AML-193 (cell line): ENCODE measurements at regions not wholly inside any gene's neighbourhood (a gene's known extent, or its start where the extent isn't known, plus 50 kb on each side); places are given as distances from the start of the nearest gene placed in this dataset.

Source experiments
- DNase-seq, 2 experiments: peaks; one replicate each; lab custom pipeline; 2025; lab: John Stamatoyannopoulos, UW

DNA sequence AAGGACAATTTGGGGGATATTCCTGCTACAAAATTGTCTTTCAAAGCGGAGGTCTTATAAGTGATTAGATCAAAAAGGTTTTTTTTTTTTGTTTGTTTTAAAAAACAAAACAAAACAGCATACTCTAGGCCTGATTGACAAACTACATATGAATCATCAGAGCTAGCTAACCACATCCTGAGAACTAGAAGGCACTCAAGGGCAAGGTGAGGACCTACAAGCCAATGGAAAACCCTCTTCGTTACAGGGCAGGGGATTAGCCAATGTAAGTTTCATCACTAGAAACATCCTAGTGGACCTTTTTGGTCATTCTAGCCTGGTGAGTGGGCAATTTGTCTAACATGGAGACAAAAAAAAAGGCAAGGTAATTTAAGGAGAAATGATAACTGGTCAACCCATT is 428.6 kb downstream of the RFC3 start:
- no peak for DNase-seq

DNA sequence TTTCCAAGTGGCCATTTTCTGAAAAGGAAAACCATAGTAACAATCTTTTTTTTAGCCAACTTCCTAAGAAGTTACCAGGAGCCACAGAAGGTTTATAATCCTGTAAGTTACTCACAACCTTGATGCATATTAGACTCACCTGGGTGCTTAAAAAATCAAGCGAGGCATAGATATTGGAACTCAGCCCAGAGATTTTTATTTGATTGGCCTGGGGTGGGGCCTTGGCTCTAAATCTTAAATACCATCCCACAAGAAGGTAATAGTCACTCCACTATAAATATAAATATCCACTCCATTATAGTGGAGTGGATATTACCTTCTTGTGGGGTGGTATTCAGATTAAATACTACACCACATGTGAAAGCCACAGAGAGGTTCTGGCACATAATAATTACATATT is 429.6 kb downstream of the RFC3 start:
- no peak for DNase-seq

DNA sequence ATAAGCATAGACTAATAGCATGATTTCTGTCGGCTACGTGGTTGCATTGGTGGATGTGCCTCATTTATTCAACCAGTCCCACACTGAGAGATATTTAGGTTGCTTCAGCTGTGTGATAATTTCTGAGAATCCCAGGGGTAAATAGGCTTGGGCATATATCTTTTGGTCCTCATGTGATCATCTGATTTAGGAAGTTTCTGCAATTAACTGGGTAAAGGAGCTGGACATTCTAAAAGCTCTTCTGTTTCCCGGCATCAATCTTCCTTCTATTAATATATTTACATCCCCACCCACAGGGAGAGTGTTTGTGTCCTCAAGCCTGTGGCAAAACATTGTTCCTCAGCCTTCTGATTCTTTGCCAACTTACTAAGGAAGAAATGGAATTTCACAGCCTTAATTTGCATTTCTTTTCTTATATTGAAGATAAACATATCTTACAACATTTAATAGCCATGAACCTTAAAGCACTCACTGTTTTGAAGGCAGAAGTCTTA is 431.6 kb downstream of the RFC3 start:
- no peak for DNase-seq

DNA sequence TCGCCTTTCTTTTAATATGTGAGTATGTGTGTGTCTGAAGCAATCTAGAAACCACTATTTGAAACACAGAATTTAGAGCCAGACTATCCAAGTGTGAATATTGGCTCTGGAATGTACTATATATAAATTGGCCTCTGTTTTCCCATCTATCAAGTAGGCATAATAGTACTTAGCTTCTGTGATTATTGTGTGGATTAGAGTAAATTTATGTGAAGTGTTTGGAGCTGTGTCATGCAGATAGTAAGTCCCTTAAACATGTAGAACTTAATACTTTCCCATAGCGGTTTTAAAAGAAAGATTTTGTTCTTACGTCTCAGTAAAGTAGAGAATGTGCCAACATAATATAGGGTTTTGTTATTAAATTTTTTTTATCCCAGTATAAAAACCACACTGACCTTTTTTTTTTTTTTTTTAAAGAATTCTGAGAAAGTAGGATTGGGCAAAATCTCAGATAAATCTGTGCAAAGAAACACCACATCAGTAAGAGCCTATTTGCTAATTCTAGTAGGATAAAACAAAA is 432.3 kb downstream of the RFC3 start:
- DNase-seq, result no peak

DNA sequence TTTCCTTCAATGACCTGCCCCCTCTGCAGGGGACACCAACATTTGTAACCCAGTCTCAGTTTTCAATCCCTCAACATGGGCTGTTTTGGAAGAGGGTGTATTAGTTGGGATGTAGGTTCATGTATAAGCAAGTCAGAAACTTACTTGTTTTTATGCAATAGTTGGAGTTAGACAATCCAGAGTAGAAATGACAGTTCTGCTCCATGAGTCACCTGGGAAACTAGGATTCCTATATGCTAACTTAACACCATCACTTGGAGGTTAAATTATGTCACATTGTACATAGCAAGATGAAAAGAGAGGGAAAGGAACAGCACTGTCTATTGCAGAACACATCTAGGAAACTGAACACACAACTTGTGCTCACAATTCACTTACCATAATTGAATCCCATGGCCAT is 436.4 kb downstream of the RFC3 start:
- DNase-seq, result no peak

DNA sequence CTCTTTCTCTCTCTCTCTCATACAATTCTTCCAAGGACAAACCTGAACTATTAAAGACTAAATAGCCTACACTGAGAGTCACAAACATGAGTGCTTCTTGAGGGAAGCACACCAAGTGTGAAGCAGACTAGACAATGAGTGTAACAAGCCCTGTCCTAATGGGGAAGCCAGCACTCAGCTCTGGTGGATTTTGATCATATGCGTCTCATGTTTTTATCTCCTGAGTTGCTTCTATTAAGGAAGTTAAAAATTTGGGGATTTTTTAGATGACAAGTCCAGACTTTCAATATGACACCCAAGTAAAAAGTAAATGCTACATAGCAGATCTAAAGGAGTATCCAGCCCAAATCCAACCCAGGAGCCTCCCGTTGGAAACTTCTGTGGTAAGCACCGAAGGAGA is 437.8 kb downstream of the RFC3 start:
- no peak for DNase-seq

DNA sequence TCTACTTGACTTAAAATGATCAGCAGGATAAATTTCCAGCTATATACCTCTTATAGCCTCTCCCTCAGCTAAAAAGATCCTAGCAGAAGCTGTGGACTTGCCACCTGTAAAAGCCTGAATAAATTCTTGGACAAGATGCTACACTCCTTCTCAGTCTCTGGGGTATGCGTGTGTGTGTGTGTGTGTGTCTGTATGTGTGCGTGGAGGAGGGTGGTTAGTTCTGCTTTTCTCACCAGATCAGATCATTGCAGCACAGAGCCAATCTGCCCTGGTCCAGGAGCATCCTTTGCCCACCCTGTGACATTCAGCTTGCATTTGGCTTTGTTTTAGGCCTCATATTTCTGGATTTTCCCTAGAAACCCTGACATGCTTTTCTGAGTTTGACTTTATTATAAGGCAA is 438.3 kb downstream of the RFC3 start:
- no peak for DNase-seq

DNA sequence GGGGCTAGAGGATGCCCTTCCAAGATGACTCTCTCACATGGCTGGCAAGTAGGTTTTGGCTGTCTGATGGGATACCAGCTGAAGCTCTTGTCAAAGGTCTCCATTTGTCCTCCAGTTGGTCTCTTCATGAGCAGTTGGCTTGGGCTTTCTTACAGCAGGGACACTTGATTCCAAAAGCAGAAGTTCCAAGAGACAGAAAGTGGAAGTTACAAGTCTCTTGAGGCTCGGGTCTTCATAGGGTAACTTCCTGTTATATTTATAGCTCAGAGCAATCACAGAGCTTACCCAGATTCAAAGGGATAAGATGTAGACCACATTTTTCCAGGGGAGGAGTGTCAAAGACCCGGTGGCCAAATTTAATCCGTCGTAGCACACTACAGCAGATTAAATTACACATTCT is 440.0 kb downstream of the RFC3 start:
- DNase-seq, result peak; percentile 48 to 71

DNA sequence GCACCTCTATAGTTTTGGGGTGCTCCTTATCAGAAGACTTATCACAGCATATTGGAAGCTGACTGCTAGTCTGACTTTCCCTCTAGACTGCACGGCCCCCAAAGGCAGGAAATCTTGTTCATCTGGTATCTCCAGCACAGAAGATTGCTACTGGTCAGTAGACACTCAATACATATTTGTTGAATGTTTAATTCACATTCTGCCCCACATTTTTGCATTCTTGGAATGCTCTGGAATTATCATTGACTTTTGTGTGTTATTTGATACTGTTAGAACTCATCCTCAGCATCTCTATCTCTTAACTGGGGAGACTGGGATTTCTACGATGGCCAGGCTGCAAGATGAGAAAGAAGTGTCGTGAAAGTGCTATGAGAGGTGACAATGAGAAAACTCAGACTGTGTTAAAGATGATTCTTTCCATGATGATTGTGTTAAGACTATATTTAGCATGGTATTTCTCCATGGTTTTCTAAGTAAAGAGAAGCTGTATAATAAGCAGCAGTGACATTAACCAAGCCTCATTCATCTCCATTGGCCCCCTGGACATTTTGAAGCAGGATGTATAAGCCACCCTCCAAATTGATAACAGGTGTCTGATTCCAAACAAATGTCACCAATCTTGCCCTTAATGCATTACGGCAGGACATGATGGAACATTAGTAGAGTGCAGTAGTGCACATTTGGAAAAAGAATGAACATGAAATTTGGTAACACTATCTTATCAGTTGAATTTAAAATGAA is 440.9 kb downstream of the RFC3 start:
- DNase-seq, result no peak

DNA sequence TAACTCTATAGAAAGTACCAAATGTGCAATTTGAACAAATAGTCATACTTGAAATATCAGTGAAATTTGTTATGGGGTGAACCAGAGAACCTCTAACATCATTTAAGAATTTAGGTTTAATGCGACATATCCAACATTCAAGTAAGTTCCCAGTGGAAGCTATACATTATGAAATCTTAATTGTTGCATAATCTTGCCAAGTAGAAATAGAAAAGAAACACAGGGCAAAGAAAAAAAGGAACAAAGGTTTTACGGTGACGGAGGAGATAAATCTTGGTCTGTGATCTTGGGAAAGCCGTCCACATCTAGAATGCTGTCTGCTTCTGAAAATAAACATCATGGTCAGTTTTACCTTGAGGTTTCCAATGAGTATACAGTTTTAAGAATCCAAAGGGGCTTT is 445.7 kb downstream of the RFC3 start:
- DNase-seq, result no peak

DNA sequence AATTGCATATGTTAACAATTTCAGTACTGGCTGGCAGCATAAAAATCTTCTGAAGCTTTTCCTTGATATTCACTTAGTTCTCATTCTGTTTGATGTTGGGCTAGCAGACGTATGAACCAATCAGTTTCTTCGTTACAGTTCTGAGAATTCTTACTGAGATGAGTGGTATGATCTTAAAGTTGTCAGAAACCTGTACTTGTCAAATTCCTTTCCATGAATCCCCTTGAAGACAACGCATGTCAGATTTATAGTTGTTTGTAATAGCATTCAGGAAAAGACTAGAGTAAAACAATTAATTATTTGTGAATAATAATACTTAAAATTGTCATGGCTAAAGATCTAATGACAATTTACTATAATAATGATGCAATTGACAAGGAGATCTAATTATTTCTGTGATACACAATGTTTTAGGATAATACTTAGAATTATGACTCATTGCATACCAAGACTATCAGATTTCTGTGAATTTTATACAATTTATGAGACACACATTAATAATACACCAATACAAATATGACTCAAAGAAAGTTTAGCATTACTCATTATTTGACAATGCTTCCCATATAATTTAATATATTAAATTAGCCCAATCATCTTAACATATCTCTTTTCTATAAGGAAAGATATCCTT is 447.2 kb downstream of the RFC3 start:
- no peak for DNase-seq

DNA sequence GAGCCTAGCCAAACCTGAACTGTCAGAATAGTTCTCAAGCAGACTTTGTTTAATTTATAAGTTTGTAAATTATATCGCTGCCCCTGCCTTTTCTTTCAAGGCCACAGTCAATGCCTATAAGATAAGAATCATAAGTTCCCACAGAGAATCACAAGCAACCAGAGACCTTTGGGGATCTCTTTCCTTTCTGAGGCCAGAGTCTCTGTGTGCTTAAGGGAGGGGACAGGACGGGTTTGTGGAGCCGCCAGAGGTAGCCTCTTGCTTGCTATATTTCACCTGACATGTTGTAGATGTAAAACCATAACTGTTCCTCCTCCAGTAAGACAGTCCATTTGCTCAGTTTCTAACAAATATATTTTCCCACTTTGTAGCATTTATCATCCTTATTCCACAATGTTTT is 458.8 kb downstream of the RFC3 start:
- no peak for DNase-seq

DNA sequence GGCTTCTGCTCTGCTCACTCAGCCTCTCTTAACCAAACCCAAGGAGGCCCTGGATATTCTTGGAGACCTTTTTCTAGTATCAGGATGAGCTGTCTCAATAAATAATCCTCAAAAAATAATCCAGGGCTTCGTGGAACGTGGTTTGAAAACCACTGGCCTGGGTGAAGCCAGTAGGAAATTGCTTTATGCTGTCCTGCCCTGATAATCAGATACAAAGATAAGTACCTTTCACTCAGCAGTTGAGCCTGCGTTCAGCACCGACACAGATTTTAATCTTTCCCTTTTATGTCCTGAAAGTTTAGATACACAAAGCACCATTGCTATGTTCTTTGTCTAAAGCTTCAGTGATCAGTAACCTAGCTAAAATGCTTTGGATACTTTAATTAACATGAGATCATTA is 460.0 kb downstream of the RFC3 start:
- no peak for DNase-seq

DNA sequence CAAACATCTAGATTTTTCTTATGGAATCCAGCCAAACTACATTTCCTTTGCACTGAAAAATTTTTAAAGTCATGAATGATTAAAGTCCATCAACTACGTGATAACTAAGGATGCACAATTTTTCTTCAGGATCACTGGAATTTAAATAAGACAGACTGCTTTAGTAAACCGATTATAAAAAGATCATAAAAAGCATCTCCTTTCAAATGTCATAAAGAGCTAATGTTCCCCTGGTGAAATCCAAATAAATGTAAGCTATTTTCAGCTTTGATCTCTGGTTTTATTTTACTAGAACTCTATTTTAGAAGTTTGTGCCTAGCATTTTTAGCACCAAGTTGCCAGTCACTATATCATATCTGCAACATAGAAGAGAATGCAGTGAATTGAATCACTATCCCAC is 460.8 kb downstream of the RFC3 start:
- no peak for DNase-seq

DNA sequence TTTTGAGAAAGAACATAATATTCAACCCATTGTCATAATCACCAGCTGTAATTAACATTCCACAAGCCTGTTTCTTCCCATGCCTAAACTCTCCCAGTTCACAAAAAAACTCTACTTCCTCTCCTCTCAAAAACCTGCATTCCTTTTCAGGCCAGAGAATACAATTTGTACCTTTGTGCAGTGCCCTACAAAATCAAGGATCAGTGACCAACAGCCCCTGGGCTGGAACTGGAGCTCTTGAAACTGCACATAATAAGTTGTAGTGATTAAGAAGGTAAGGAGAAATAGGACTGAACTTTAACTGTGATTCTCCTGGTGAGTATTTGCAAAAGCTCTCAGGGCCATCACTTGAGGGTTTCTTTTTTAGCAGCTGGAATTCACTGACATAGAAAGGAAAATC is 472.7 kb downstream of the RFC3 start:
- no peak for DNase-seq

DNA sequence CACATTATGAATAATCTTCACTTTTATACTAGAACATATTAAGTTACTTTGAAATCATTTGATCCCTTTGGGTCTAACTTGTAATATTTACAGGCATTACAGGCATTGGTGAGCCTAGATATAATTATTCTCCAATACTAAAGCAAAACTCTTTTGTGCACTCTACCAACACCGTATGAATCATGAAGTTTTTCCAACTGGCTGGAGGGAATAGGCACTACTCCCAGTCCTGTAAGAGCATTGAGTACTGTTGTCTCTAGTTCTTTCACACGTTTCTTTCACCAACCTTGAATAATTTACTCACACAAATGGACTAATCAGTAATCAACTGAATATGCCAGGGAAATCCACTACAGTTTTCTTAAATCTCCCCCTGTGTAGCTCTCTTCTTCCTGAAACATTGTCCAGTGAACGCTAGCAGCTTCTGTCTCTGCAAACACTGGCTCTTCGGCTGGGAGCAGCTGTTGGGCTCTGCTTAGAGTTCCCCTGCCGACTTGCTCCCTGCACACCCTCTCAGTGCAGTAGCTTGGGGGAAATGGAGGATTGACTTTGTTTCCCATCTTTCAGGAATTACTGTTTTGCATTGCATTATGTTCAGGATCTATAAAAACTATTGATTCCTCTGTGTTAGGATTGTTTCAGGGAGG is 476.7 kb downstream of the RFC3 start:
- DNase-seq, result no peak

DNA sequence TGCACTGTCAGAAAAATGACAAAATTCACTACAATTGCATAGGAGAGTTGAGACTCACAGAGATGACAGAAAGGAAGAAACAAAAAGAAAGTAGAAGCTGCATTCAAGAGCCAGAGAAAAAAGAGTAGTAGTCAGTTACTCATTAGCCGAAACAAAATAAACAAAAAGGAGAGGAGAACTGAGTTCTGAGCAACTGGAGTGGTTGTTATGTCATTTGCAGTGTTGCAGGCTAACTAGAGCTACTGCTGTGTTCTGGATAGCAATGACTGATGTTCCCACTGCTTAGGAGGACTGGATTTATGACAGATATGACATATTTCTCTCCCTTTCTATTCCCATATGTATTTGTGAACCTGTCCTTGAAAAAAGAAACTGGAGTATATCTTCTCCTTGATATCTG is 482.6 kb downstream of the RFC3 start:
- DNase-seq, result no peak

DNA sequence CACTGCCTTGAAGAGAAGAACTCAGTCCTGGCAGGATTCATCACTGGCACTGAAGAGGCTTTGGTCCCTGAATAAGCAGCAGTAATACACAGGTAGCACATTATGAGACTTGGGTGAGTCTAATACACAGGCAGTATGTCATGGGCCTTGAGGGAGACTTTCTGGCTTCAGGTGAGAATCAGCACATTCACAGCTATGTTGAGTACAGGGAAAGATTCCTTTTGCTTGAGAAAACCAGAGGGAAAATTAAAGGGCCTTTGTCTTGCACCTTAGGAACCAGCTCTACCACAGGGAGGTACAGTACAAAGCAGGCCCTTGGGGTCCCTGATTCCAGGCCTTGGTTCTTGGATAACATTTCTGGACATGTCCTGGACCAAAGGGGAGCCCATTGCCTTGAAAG is 484.6 kb downstream of the RFC3 start:
- DNase-seq, result no peak

DNA sequence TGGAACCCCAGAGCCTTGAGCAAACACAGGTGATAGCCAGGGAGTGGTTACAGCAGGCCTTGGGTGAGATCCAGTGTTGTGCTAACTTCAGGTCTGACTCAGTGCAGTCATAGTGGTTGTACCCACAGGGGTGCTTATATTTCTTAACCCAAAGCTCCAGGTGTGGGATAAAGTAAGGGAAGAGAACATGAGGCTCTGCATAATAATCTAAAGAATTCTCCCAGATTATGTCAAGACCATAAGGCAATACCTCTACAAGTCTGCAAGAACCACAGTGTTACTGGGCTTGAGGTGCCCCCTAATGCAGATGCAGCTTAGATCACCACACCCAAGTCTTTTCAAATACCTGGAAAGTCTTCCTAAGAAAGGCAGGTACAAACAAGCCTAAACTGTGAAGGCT is 485.4 kb downstream of the RFC3 start:
- no peak for DNase-seq

DNA sequence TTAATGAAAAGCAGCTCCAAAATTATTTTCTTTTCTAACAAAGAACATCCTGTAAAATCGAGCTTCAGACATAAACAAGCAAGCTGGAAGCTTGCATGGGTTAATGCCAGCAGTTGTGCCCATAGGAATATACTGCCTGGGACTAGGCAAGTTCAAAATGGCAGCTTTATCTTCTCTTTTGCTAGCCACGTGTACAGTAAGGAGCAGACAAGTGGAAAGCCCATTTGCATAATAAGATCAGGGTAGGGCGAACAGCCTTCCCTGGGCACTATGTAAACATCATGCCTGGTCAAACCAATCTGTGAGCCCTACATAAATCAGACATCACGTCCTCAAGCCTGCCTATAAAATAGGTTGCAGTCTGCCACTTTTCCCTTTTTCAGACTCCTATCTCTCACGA is 489.7 kb downstream of the RFC3 start:
- DNase-seq, result no peak

DNA sequence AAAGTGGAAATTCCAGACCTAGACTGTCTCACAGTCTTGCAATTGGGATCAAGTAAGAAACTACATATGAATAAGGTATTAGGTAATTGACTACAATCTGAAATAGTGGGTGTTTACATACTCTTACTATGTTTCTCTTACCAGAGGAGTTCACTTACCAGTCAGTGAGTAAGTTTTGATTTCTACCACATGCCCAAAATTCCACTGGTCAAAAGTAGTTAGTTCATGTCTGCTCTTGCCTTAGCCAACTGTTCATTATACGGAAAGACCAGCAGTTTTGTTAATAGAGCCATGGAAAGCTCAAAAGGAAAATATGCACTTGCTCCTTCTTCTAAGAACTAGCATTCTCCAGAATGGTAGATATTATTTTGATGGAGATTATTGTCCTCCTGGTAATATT is 490.8 kb downstream of the RFC3 start:
- no peak for DNase-seq

DNA sequence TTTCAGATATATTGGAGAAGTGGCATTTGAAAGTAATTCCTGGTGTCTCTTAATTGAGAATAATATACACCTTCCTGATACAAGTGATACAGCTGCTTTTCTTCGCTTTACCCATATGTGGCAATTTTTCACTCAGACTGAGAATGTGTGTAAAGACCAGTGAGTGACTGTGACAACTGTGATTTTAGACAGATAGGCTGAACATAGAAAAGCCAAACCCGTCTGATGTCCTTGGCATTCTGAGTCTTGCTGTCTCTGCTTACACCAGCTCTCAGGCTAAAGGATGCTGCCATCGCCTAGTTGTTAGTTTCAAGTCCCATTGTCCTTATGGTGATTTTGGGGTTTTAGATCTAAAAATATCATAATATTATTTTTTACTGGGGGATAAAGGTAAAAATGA is 492.6 kb downstream of the RFC3 start:
- no peak for DNase-seq

DNA sequence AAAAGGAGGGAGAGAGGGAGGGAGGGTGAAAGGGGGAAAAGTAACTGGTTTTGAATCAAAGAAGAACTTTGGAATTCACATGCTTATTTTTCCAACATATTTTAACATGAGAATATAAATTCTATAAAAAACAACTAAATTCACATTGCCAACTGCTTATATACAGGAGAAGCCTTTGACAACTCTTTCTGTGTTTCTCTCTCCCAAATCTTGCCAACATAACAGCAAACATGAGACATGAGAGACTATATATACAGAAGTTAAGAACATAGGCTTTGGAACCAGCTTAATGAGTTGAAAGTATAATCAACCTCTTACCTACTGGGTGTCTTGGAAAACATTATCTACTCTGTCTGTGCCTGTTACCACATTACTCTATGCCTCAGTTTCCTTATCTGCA is 493.3 kb downstream of the RFC3 start:
- no peak for DNase-seq
